Ascending aorta (tissue), 2 donors: ENCODE measurements at regions not wholly inside any gene's neighbourhood (a gene's known extent, or its start where the extent isn't known, plus 50 kb on each side); places are given as distances from the start of the nearest gene placed in this dataset.

Experiments
- DNase-seq, 2 donors: peaks; one replicate each; pipeline ENCODE4 v3.0.0-alpha.2; 2019; ENCODE audit warnings: low spot score in 2 of 2
- H3K27ac ChIP-seq, 2 donors: fragments of 200-600 bp; sonication (generic); one replicate each; pipeline ENCODE4 v1.5.1; 2016 to 2017; ENCODE audit warnings: mild to moderate bottlenecking in 1 of 2
- H3K27me3 ChIP-seq: fragments of 200-600 bp; sonication (generic); one replicate; pipeline ENCODE4 v1.5.1; 2017
- H3K36me3 ChIP-seq, 2 donors: fragments of 200-600 bp; sonication (generic); one replicate each; pipeline ENCODE4 v1.5.1; 2016
- H3K4me1 ChIP-seq, 2 donors: fragments of 200-600 bp; sonication (generic); one replicate each; pipeline ENCODE4 v1.5.1; 2016 to 2017; ENCODE audit warnings: mild to moderate bottlenecking in 1 of 2
- H3K4me3 ChIP-seq, 2 donors: fragments of 200-600 bp; sonication (generic); one replicate each; pipeline ENCODE4 v1.5.1; 2016 to 2017; ENCODE audit warnings: mild to moderate bottlenecking in 1 of 2
- H3K9me3 ChIP-seq, 2 donors: fragments of 200-600 bp; sonication (generic); one replicate each; pipeline ENCODE4 v1.5.1; 2016
- CTCF ChIP-seq, 3 experiments: fragments of 200-600 bp in 2 of 3; fragments of 450-650 bp in 1 of 3; sonication (generic) in 2 of 3; IDR thresholded peaks; one replicate each; pipeline ENCODE4 v1.5.1; 2016 to 2019; ENCODE audit warnings: antibody characterized with exemption in 3 of 3, mild to moderate bottlenecking in 1 of 3, moderate library complexity in 1 of 3
- intact Hi-C: fragments of 100-400 bp; cut with DNase I; formaldehyde crosslinking; loops from one replicate; pipeline ENCODE4 v1.15.1; 2023

GRCh38 chr5:82551840-82552385 lies 273.8 kb upstream of the RPS23 start:
- Histone ChIP-seq H3K27me3 (no peaks in the 10 kb centered on the region), H3K9me3 (no peaks in the 10 kb centered on the region), H3K4me1 (peaks cover 0 to 15% of the 10 kb centered on the region in 2 donors), H3K4me3 (peak overlapping the region in 1 of 2 donors; percentile 34), H3K36me3 (no peaks in the 10 kb centered on the region), H3K27ac (peak overlapping the region; percentile 64 to 77)
- TF ChIP-seq CTCF (IDR thresholded peaks at IDR 0.05), result no peak
- no peak for DNase-seq
- intact Hi-C loops, result loop anchor here (5.0 to 10.0 kb wide), 4 partner anchors 35 to 1003 kb away; no protein-coding TSS in a partner anchor

GRCh38 chr5:82551192-82551591 lies 273.0 kb upstream of the RPS23 start:
- Histone ChIP-seq H3K4me1 (peaks cover 0 to 15% of the 10 kb centered on the region in 2 donors), H3K36me3 (no peaks in the 10 kb centered on the region), H3K9me3 (no peaks in the 10 kb centered on the region), H3K27ac (peak overlapping the region; percentile 64 to 77), H3K4me3 (peak overlapping the region in 1 of 2 donors; percentile 34), H3K27me3 (no peaks in the 10 kb centered on the region)
- intact Hi-C loops, result loop anchor here (5.0 to 10.0 kb wide), 4 partner anchors 36 to 1004 kb away; no protein-coding TSS in a partner anchor
- no peak for DNase-seq
- TF ChIP-seq CTCF (IDR thresholded peaks at IDR 0.05), result no peak

GRCh38 chr5:82549263-82549662 lies 271.1 kb upstream of the RPS23 start:
- no peak for DNase-seq
- Histone ChIP-seq H3K27me3 (no peaks in the 10 kb centered on the region), H3K4me3 (no peak overlapping the region), H3K27ac (peak overlapping the region; percentile 41 to 77), H3K4me1 (peaks cover 0 to 15% of the 10 kb centered on the region in 2 donors), H3K9me3 (peaks cover 0 to 4% of the 10 kb centered on the region in 2 donors), H3K36me3 (no peaks in the 10 kb centered on the region)
- TF ChIP-seq CTCF (IDR thresholded peaks at IDR 0.05), result no peak
- intact Hi-C loops, result no loop called here

- no peak for DNase-seq
- intact Hi-C loops, result no loop called here
- Histone ChIP-seq H3K27ac (no peak overlapping the region), H3K27me3 (no peaks in the 10 kb centered on the region), H3K9me3 (peaks cover 0 to 12% of the 10 kb centered on the region in 2 donors), H3K4me1 (peaks cover 1 to 3% of the 10 kb centered on the region in 2 donors), H3K36me3 (no peaks in the 10 kb centered on the region), H3K4me3 (no peak overlapping the region)
- no peak for TF ChIP-seq CTCF (IDR thresholded peaks at IDR 0.05)
These were observed 265.9 kb upstream of the RPS23 start for GRCh38 chr5:82544004-82544403.

- intact Hi-C loops, result no loop called here
- no peak overlapping the region for H3K27ac ChIP-seq
- peaks cover 3 to 12% of the 10 kb centered on the region in 2 donors for H3K4me1 ChIP-seq
- no peak for TF ChIP-seq CTCF (IDR thresholded peaks at IDR 0.05)
- DNase-seq, result no peak
- H3K27me3 ChIP-seq, result no peaks in the 10 kb centered on the region
- H3K36me3 ChIP-seq, result no peaks in the 10 kb centered on the region
- peaks cover 0 to 12% of the 10 kb centered on the region in 2 donors for H3K9me3 ChIP-seq
- no peak overlapping the region for H3K4me3 ChIP-seq
These were observed 262.1 kb upstream of the RPS23 start for GRCh38 chr5:82540301-82540700.
